ENCODE measurements at regions not wholly inside any gene's neighbourhood (a gene's known extent, or its start where the extent isn't known, plus 50 kb on each side); places are given as distances from the start of the nearest gene placed in this dataset.

GRCh38 chr3:72385167-72385566 lies 463.1 kb downstream of the SHQ1 start:
- TF ChIP-seq EZH2 (IDR thresholded peaks at IDR 0.05): no peak
- no peak for TF ChIP-seq CTCF (IDR thresholded peaks at IDR 0.05)
- no peak for TF ChIP-seq EZH2phosphoT487 (IDR thresholded peaks at IDR 0.05)
